ENCODE measurements at regions not wholly inside any gene's neighbourhood (a gene's known extent, or its start where the extent isn't known, plus 50 kb on each side); places are given as distances from the start of the nearest gene placed in this dataset.

GRCh38 chr2:228665232-228665631, 483.7 kb upstream of the SPHKAP start:
- POLR2A ChIA-PET = no interaction called here
- CTCF ChIA-PET = no interaction called here

- POLR2A ChIA-PET = no interaction called here
Observed at GRCh38 chr2:228658998-228659397, 477.5 kb upstream of the SPHKAP start.

GRCh38 chr2:228657807-228658402, 476.4 kb upstream of the SPHKAP start:
- ChIA-PET POLR2A (no interaction called here), CTCF (no interaction called here)

More at GRCh38 chr2:228658998-228659397, 477.5 kb upstream of the SPHKAP start:
- CTCF ChIA-PET = no interaction called here

- CTCF ChIA-PET = no interaction called here
- POLR2A ChIA-PET = no interaction called here
Observed at GRCh38 chr2:228655331-228655730, 473.8 kb upstream of the SPHKAP start.

- CTCF ChIA-PET = no interaction called here
- POLR2A ChIA-PET = no interaction called here
Observed at GRCh38 chr2:228654707-228655106, 473.2 kb upstream of the SPHKAP start.

DNA sequence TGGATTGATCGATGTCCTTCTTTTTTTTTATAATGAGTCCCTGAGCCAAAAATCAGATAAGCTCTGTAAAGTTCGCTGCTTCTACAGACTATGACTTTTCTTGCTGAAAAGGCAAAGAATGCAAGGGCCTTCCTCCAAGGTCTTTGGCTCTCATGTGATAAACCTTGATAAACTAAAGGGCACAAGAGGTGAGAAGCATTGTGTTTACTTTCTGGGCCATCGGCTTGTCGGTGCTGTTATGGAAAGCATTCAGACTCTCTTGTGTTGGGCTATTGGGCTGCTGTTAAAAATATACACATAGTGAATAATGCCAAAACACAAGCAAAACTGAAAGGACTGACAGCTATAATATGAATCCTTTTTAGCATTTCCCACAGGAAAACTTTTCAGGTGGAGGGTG, 472.4 kb upstream of the SPHKAP start:
- ChIA-PET POLR2A (no interaction called here), CTCF (no interaction called here)

DNA sequence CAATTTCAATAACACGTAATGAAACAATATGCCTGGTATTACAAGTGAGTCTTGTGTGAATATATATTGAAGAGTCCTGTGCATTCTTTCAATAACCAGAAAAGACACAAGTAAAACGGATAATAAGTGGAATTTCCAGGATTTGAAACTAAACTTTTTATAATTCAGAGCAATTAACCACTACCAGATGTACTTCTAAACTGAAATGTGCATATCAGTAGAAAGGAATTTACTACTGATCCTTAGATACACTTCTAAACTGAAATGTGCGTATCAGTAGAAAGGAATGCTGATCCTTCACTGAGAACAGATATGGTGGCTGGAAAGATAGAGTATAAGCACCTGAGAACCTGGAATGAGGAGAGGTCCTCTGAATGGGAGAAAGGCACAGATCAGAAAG, 470.9 kb upstream of the SPHKAP start:
- CTCF ChIA-PET = no interaction called here
- POLR2A ChIA-PET = no interaction called here

- POLR2A ChIA-PET = no interaction called here
- CTCF ChIA-PET = no interaction called here
Observed at GRCh38 chr2:228649876-228650275, 468.4 kb upstream of the SPHKAP start.

GRCh38 chr2:228649447-228649846, 468.0 kb upstream of the SPHKAP start:
- POLR2A ChIA-PET = no interaction called here
- CTCF ChIA-PET = no interaction called here

DNA sequence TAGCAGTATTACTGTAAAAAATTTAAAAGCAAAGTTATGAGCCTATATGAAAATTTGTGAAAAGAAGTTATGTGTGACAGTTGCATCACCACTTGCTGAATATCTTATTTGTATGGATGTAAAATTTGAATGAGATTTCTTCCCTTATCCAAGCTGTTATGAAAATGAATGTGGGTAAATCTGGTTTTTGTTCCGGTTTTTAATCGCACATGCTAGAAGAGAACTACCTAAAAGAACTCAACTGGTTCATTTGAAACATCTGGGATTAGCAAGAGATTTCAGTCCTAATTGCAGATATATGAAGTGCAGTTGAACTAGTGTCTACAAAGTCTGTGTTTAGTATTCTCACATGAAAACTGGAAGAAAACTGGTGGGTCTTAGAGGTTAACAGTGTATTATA, 467.1 kb upstream of the SPHKAP start:
- POLR2A ChIA-PET = no interaction called here
- CTCF ChIA-PET = no interaction called here

DNA sequence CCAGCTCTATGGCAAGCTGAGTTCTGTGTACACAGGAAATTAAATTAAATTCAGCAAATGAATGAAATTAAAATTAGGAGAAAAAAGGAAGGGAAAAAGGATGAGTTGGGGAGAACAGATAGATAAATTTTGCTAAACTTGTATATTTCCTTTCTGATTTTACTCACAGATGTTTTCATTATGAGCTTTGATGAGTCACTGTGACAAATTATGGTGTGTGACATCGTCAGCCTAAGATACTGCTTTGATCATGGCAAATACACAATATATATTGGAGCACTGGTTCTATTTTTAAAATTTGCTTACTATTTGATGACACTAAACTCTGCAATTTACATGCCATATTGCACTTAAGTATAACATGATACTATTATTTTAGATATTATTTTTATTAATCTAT, 464.6 kb upstream of the SPHKAP start:
- ChIA-PET POLR2A (no interaction called here), CTCF (no interaction called here)

- ChIA-PET POLR2A (no interaction called here), CTCF (no interaction called here)
Observed at GRCh38 chr2:228644199-228644598, 462.7 kb upstream of the SPHKAP start.

DNA sequence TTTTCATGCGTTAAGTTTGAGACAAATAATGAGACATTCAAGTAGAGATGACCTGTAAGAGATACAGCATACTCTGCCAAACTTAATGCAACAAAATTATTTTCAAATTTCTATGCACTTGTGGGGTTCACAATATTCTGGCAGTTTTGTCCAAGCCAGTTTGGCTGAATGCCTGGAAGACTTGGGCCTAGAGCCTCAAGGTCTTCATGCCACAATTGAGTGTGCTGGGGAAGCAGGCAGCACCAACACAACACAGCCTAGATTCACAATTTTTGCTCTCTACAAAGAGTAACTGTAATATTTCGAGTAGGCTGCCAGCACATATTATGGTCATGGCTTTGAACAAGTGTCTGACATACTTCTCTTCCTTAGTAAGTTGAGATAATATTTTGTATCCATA, 461.4 kb upstream of the SPHKAP start:
- ChIA-PET POLR2A (no interaction called here), CTCF (no interaction called here)

GRCh38 chr2:228630786-228631185, 449.3 kb upstream of the SPHKAP start:
- ChIA-PET POLR2A (no interaction called here), CTCF (no interaction called here)

DNA sequence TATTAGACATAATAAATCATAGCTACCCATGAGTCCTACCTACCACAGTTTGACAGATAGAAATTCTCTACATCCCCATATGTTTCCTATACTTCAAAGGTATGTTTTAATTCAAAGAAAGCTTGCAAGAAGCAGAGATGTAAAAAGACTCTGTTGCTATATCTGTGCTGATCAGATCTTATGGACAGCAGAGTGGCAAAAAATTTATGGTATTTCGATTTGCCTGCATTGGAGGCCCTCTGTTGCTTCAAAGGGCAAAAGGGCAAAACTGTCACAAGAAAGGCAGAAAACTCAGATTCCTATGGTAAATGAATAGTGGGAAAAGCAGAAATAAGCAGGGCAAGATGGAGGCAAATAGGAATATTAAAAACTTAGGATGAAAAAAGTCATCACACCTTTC, 447.8 kb upstream of the SPHKAP start:
- POLR2A ChIA-PET = no interaction called here
- CTCF ChIA-PET = no interaction called here

DNA sequence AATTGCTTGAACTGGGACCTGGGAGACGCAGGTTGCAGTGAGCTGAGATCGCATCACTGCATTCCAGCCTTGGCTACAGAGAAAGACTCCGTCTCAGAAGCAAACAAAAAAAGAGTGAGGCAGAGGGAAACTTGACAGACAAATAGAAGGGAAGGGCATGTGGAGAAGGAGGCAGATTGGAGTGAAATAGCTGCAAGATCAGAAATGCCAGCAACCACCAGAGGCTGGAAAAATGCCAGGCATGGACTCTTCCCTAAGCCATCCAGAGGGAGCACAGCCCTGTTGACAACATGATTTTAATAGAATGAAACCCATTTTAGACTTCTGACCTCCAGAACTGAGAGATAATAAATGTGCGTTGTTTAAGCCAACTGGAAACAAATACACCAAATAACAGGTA, 447.2 kb upstream of the SPHKAP start:
- ChIA-PET POLR2A (no interaction called here), CTCF (no interaction called here)

DNA sequence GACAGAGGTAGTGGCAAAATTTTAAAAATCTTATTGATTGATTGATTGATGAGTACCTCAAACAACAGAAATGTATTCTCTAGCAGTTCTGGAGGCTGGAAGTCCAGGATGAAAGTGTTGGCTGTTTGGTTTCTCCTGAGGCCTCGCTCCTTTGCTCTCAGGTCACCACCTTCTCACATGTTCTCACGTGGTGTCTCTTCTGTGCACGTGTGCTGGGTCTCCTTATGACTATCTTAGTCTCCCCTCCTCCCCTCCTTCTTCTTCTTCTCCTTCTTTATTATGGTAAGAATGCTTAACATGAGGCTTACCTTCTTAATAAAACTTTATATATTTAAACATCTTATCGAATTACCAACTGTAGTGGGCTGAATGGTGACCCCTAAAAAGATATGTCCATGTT, 446.0 kb upstream of the SPHKAP start:
- ChIA-PET CTCF (no interaction called here), POLR2A (no interaction called here)

DNA sequence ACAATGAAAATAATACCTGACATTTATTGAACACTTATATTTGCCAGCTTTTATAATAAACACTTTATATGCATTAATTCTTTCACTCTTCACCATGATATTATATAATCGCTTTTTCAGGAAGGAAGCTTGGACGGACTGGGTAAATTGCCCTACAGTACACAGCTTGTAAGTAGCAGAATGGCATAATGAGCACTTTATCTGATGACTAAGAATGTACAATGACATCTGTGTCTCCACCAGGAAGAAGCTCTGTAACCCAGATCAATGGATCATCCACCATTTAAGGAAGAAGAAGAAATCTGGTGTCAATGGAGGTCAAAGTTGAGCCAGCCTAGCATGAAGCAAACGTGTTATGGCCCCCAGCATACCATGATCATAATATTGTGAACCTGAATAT, 444.0 kb upstream of the SPHKAP start:
- ChIA-PET POLR2A (no interaction called here), CTCF (no interaction called here)

- ChIA-PET POLR2A (no interaction called here), CTCF (no interaction called here)
Observed at GRCh38 chr2:228624733-228625132, 443.2 kb upstream of the SPHKAP start.

- ChIA-PET CTCF (no interaction called here), POLR2A (no interaction called here)
Observed at GRCh38 chr2:228615496-228615895, 434.0 kb upstream of the SPHKAP start.

- CTCF ChIA-PET = no interaction called here
- POLR2A ChIA-PET = no interaction called here
Observed at GRCh38 chr2:228614741-228615140, 433.3 kb upstream of the SPHKAP start.

DNA sequence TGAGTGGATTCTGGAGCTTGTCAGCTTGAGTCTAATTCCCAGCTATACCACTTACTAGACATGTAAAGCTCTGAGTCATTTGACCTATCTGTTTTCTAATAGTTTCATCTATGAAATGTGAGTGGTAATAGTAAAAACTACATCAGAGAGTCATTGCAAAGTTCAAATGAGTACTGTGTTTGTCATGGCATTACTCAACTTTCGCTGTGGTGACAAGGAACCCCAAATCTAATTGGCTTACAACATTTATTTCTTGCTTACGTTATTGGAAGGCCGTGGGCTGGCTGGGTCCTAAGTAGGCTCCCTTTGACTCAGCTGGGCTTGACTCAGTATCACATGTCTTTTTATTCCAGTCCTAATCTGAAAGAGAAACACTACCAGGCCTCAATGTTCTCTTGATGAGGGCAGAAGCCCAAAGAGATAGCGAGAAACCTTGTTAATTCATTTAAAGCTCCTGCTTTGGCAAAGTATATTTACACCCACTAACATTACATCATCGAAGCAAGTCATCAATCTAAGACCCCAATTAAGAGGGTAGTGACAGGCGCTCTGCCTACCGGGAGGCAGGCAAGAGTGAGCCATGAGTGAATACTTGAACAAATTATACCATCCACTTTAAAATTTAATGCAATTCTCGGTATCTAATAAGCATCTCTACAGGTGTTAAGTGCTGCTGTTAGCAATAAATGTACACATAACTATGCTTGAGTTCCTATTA, 431.8 kb upstream of the SPHKAP start:
- POLR2A ChIA-PET = no interaction called here
- CTCF ChIA-PET = no interaction called here

GRCh38 chr2:228611171-228611570, 429.7 kb upstream of the SPHKAP start:
- ChIA-PET CTCF (no interaction called here), POLR2A (no interaction called here)
